Hematopoietic multipotent progenitor cell treated with erythropoietin and hydrocortisone succinate and interleukin-3 and kit ligand, for 6 days (in vitro differentiated cells): ENCODE measurements at regions not wholly inside any gene's neighbourhood (a gene's known extent, or its start where the extent isn't known, plus 50 kb on each side); places are given as distances from the start of the nearest gene placed in this dataset.

ENCODE experiments used
- DNase-seq: peaks from one replicate; pipeline ENCODE4 v3.0.0-alpha.2; 2015

DNA sequence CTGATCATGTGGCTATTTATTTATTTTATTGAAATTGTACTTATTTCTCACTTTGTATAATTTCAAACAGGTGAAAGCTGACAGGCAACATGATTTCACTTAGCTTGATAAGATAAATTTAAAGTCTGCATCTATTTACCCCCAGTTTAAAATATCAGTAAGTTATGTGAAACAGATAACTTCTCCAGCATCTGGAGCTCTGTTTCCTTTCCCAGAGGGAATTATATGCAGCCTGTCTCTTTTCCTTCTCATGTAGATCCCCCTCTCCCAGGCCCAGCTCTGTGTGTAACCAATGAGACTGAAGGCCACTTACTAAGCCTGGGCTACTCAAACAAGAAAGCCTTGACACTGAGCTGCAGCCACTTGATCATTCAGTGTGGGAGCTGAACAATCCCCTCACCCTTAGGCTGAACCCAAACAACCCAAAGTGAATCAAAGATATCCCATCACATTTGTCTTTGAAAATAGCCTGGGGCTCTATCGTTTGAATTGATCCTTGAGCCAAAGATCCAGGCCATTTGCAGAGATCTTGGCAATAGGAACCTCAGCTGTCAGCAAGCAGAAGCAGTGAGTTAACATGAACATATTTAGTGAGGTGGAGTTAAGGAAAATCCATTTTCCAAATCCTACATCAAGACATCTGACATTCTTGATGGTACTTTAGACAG is 383.9 kb downstream of the TGFB2 start:
- DNase-seq: no peak

GRCh38 chr1:218735436-218736032 is 390.4 kb downstream of the TGFB2 start:
- no peak for DNase-seq

GRCh38 chr1:218739426-218739825 is 394.3 kb downstream of the TGFB2 start:
- DNase-seq: no peak

DNA sequence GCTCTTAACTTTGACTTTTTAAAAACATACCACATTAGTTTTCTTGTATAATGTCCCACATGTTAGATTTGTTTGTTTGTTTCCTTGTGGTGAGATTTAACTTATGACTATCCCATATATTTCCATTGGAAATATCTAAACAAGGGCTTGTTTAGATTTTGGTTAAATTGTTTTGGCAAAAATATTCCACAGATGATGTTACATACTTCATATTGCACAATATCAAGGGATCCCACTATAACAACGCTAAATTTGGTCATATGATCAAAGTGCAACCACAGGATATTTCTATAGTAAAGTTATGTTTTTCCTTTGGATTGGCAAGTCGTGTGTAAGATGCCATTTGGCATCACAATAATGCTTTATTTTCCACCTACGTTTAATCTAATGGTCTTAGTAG is 396.7 kb downstream of the TGFB2 start:
- DNase-seq: no peak

DNA sequence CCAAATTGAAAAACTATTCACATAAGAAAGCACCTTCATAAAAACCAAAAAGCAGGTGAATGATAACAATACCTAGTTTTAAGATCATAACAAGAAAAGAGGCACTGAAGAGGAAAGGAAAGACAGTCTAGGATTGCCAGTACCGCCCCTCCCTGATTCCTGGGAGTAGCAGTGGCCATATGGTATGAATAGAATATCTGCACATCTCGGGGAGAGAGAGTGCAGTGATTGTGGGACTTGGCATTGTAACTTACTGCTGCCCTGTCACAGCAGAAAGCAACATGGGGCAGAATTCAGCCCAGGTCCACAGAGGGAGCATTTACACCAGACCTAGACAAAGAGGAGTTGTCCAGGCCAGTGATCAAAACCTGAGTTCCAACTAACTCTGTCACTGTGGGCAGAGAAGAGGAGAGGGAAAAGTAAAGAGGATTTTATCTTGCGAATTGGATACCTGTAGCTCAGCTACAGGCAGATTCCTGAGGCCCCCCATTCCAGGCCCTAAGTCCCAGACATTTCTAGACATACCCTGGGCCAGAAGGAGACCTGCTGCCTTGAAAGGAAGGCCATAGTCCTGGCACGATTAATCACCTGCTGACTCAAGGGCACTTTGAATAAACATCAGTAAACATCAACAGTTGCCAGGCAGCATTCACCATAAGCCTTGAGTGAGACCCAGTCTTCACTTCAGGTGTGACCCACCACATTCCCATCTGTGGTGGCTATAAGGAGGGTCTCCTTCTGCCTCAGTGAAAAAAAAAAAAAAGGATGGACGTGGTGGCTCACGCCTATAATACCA is 397.5 kb downstream of the TGFB2 start:
- no peak for DNase-seq

DNA sequence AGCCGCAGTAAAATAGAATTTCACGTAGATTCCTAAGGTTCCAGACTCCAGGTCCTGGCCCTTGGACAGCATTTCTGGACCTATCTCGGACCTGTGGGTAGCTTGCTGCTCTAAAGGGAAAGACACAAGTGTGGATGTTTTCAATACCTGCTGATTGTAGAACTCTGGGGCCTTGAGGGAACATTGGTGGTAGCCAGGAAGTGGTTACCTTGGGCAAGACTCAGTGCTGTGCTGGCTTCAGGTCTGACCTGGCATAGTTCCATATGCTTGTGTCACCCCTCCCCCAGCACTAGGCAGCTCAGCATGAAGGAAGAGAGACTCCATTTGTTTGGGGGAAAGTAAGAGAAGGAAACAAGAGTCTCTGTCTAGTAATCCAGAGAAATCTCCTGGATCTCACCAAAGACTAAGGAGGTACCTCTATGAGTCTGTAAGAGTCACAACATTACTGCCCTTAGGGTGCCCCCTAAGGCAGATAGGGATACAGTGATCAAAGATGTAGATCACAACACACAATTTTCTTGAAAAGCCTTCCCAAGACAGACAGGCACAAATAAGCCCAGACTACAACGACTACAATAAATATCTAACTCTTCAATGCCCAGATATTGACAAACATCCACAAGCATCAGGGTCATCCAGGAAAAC is 398.8 kb downstream of the TGFB2 start:
- no peak for DNase-seq

GRCh38 chr1:218748071-218748470 is 402.9 kb downstream of the TGFB2 start:
- no peak for DNase-seq

DNA sequence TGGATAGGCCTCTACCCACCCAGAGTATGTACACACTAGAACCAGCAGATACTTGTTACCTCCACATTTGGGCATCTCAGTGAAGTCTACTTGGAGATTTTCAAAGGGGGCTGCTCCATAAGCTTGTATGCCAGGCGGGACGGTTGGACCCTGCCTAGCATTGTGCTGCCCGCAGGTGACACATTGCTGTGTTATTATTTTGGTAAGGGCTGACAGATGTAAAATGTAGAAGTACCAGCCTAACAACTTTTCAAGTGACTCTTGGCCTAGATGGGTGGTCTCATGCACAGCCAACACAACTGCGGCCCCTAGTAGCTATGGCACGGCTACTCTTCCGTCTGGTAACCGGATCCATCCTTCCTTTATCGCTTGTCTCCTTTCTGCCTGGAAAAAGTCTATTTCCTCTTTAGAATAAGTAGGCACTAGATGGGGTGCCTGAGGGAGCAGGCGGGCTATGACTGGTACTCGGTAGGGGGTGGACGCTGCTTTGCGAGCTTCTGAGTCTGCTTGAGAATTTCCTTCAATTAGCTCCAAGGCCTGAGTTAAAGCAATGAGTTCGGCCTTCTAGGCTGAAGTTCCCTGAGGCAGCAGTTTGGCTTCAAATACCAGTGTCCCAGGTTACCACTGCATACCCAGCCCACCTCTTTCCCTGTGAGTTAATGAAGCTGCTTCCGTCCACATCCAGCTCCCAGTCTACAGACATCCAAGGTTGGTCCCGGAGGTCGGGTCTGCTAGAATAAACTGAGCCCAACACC is 405.3 kb downstream of the TGFB2 start:
- DNase-seq: no peak

- no peak for DNase-seq
Observed at GRCh38 chr1:218751208-218751948, 406.2 kb downstream of the TGFB2 start.

DNA sequence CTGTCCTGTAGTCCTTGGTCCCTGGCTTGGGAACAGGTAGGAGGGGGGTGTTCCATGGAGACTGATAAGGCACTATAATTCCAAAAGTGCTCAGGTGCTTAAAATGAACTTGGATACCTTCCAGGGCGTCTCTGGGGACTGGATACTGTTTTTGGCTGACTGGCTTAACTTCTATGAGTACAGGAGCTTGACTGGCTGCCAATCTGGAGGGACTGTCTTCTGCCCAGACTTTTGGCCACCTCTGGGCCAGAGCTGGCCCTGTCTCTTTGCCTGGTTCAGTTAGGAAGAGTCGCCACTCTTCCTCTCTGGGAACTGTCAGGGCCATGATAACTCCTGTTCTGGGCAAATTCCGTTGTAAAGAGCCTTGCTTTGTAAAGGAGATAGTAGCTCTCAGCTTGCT is 407.0 kb downstream of the TGFB2 start:
- DNase-seq: no peak

DNA sequence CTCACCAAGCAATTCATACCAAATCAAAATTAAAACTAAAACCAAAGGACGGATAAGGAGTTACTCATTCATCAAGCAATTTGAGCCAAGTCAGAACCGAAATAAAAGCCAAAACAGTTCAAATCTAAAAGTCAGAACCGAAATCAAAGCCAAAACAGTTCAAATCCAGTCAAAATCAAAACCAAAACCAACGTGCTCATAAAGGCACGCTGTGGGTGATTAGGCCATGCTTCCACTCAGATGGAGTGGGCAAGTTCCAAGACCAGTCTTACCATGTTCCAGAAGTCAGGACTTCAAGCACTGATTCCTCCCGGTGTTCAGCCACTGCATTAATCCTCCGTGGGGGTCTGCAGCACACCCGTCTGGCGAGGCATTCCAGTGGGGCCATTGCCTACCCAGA is 409.3 kb downstream of the TGFB2 start:
- no peak for DNase-seq

GRCh38 chr1:218755128-218755527 is 410.0 kb downstream of the TGFB2 start:
- no peak for DNase-seq

DNA sequence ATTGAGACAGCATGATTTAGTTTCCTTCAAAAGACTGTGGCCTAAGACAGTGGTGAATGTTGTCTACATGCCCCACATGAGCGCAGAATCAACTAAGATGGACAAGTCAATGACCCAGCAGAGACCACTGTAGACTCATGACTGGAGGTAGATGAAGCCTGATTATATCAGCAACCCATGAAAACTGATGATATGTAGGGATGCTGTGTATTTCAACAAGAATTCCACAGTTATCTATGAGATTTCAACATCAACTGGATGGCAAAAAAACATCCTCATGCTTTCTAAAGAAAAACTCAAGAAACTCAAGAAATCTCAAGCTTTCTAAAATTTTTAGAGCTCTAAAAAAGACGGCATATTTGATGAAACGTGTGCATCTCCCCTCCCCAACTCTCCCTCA is 413.9 kb upstream of the LYPLAL1 start:
- no peak for DNase-seq

DNA sequence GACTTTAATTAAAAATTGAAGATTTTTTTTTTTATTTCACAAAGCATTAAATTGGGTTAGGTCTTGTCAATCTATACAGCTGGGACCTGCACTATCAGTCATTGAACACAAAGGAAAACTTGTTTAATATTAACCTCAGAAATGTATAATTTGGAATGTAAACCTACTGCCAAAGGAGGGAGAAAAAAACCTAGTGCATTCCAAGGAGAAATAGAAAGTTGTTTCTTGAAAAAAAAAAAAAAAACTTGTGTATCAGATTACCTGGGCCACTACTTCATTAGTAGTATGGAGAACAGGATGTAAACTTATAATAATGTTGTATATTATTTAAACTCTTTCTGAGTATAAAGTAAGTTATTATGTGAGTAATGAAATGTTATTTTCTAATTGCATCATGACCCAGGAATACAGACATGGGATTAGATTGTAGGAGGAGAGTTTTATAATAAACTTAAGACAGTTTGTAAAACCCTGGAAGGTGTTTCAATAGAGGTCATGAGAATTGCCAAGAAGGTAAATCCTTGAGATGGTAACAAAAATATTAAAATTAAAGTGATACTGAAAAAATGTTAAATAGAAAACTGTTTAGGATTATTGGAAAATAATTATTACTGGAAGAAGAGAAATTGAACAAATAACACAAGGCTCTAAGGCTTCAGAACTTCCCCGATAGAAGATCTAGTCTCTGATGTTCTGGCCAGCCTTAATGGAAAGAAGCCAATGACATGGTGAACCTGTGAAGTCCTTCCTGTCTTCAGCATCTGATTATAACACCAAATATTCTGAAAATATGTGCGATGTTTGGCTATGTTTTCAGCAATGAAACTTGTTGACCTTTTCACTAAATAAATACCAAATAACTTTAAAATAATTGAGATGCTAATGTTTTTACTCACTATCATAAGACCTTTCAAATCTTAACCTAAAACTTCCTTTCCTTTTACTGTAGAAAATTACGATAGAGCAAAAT is 412.8 kb upstream of the LYPLAL1 start:
- no peak for DNase-seq

GRCh38 chr1:218763538-218763937 is 410.1 kb upstream of the LYPLAL1 start:
- no peak for DNase-seq

- no peak for DNase-seq
Observed at GRCh38 chr1:218765753-218766152, 407.9 kb upstream of the LYPLAL1 start.

- no peak for DNase-seq
Observed at GRCh38 chr1:218771931-218772330, 401.7 kb upstream of the LYPLAL1 start.

DNA sequence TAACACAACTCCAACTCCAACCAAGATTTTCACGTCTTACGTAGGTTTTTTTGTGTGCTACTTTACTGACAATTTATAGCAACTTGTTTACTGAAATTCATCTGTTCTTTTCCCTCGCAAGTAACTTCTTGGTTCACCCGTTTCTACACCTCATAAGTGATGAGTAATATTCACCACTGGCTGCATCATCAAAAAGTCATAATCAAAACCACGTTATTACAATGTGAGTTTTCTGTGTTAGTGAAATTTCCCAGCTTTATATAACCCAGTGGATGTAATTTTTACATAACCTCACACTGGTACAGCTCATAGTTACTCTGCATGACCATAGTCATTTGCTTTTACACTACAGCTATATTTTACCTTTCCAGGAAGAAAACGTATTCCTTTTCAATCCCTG is 401.1 kb upstream of the LYPLAL1 start:
- DNase-seq: no peak

GRCh38 chr1:218775501-218776021 is 398.1 kb upstream of the LYPLAL1 start:
- DNase-seq: no peak

DNA sequence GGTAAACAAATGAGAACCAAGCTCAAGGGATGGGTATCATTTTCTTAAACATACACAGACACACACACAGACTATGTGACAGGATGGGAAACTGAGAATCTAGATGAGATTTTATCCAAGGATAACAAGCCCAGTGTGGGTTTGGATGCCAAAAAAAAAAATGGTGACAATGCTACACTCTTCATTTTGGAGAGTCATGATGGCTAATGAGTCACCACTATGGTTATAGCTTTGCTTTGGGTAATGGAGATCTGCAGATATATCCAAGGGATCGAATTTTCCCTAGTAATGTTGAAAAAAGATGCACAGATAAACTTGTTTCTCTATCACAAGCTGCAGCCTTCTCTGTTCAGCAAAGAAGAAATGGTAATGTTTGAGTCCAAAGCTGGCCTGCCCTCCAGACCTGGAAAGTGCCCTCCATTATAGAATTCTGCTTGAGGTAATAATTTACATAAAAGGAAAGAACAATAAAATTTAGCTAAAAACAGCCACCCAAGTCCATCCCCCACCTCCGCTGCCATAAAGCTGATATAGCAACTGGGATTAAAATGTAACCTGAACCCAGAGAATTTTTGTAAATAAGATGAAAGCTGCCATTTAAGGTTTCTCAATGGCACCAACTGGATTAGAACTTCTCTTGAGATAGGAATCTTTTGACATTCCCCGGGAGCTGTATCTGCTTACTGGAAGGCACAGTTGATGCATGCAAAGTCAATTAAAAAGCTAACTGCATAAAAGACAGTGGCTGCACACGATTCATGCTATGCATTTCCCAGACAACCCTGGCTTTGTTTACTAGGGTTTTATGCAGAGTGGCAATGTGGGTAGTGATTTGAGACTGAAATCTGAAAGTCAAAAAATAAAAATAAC is 395.2 kb upstream of the LYPLAL1 start:
- no peak for DNase-seq
